ENCODE measurements at regions not wholly inside any gene's neighbourhood (a gene's known extent, or its start where the extent isn't known, plus 50 kb on each side); places are given as distances from the start of the nearest gene placed in this dataset.

DNA sequence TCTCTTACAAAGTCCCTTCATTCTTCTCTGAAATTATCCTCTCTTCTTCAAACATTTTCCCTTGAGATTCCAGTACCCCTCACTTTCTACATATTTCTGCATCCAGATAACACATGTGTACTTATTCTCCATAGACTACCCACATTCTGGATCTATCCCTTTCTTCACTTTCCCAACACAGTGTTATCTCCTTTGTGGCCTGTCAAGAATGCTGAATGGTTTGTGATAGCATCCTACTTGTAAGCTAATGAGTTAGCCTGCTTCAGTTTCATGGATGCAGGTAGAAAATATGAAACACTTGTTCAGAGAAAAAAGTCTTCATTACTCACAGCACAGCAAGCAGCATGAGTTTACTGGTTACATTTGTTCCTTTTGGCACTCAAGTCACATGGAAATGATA is 245.4 kb downstream of the HTR1B start:
- TF ChIP-seq, protein P1, sequence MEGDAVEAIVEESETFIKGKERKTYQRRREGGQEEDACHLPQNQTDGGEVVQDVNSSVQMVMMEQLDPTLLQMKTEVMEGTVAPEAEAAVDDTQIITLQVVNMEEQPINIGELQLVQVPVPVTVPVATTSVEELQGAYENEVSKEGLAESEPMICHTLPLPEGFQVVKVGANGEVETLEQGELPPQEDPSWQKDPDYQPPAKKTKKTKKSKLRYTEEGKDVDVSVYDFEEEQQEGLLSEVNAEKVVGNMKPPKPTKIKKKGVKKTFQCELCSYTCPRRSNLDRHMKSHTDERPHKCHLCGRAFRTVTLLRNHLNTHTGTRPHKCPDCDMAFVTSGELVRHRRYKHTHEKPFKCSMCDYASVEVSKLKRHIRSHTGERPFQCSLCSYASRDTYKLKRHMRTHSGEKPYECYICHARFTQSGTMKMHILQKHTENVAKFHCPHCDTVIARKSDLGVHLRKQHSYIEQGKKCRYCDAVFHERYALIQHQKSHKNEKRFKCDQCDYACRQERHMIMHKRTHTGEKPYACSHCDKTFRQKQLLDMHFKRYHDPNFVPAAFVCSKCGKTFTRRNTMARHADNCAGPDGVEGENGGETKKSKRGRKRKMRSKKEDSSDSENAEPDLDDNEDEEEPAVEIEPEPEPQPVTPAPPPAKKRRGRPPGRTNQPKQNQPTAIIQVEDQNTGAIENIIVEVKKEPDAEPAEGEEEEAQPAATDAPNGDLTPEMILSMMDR (IDR thresholded peaks at IDR 0.05; ENCODE audit: insufficient read depth, low read depth, low read length): no peak
- DNase-seq (ENCODE audit: low read depth): no peak
- H3K4me3 ChIP-seq (ENCODE audit: low read depth, low read length): no peak overlapping the region

- TF ChIP-seq, protein P1 (IDR thresholded peaks at IDR 0.05; ENCODE audit: insufficient read depth, low read depth, low read length): no peak
- DNase-seq (ENCODE audit: low read depth): peak; percentile 27
These were observed 257.4 kb downstream of the HTR1B start for GRCh38 chr6:77205936-77206335.

DNA sequence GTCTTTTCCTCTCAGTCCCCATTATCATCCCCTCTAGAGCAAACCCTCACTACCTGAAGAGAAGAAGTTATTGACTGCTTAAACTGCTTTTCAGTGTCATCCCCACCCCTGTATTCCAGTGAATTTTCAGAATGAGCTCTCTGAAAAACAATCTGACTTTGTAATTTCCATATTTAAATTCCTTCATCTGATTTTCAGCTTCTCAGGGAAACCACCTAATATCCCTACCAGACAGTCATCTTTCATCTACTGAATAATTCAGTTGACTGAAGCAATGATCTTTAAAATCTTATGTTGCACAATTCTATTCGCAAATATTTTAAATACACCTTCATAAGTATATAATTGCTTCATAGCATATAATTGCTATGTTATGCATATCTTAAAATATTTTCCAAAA is 258.7 kb downstream of the HTR1B start:
- H3K4me3 ChIP-seq (ENCODE audit: low read depth, low read length): no peak overlapping the region
- TF ChIP-seq, protein P1 (IDR thresholded peaks at IDR 0.05; ENCODE audit: insufficient read depth, low read depth, low read length): no peak
- DNase-seq (ENCODE audit: low read depth): no peak

More at GRCh38 chr6:77205936-77206335, 257.4 kb downstream of the HTR1B start:
- no peak overlapping the region for H3K4me3 ChIP-seq (ENCODE audit: low read depth, low read length)

GRCh38 chr6:77183447-77183846 is 279.8 kb downstream of the HTR1B start:
- TF ChIP-seq, protein P1 (IDR thresholded peaks at IDR 0.05; ENCODE audit: insufficient read depth, low read depth, low read length): no peak
- DNase-seq (ENCODE audit: low read depth): no peak
- no peak overlapping the region for H3K4me3 ChIP-seq (ENCODE audit: low read depth, low read length)

GRCh38 chr6:77181749-77182148 is 281.5 kb downstream of the HTR1B start:
- TF ChIP-seq, protein P1 (IDR thresholded peaks at IDR 0.05; ENCODE audit: insufficient read depth, low read depth, low read length): no peak
- H3K4me3 ChIP-seq (ENCODE audit: low read depth, low read length): no peak overlapping the region
- DNase-seq (ENCODE audit: low read depth): no peak

DNA sequence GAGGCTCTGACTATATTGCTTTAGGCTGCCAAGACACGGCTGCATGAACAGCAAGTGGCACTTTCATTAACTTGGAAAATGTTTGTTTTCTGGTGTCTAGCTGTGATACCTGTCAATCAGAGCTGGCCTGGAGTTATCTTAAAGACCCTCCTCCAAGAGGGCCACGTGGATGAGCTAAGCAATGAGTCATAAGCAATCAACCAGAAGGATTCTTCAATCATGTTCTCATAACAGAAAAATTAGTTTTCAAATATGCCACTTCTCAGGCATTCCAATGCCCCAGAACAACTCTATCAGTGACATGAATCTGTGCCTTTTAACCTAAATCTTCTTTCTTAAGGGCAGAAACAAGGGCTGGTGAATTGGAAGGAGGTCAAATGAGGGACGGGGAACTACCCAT is 283.0 kb downstream of the HTR1B start:
- DNase-seq (ENCODE audit: low read depth): no peak
- no peak overlapping the region for H3K4me3 ChIP-seq (ENCODE audit: low read depth, low read length)
- TF ChIP-seq, protein P1 (IDR thresholded peaks at IDR 0.05; ENCODE audit: insufficient read depth, low read depth, low read length): no peak

DNA sequence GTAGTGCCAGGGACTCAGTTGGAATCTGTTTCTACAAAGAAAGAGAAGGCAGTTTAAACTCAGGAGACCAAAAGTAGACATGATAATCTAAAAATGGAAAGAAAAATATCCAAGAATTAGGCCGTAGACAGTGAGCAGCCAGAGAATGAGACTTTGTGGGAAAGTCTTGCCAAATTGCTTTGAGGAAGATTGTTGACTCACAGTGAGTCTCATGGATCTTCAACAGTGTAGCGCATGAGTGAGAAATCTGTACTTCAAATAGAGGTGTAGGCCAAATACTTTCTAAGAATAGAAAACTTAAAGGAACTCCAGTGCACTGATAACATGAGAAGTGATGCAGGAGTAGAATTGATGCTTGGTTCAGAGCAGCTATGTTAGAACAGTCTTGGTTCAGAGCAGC is 284.5 kb downstream of the HTR1B start:
- TF ChIP-seq, protein P1 (IDR thresholded peaks at IDR 0.05; ENCODE audit: insufficient read depth, low read depth, low read length): no peak
- no peak overlapping the region for H3K4me3 ChIP-seq (ENCODE audit: low read depth, low read length)
- DNase-seq (ENCODE audit: low read depth): peak; percentile 27
